ENCODE measurements at regions not wholly inside any gene's neighbourhood (a gene's known extent, or its start where the extent isn't known, plus 50 kb on each side); places are given as distances from the start of the nearest gene placed in this dataset.
A peak's percentile ranks its signal among the peaks of the same experiment; 100 is the strongest.

DNA sequence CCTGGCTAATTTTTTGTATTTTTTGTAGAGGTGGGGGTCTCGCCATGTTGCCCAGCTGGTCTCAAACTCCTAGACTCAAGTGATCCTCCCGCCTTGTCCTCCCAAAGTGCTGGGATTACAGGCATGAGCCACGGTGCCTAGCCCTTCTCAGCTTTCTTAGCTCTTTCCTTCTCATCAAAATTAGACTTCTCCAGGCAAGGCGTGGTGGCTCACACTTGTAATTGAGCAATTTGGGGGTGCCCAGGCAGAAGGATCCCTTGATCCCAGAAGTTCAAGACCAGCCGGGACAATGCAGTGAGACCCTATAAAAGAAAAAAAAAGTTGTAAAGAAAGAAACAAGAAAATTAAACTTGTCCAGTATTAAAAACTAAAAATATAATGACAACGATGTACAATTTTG, 112.6 kb upstream of the ERRFI1 start:
- Histone ChIP-seq H3K27ac (peak overlapping the region; percentile 84), H3K27me3 (no peaks in the 10 kb centered on the region), H3K4me1 (peaks cover 0 to 73% (median 32%) of the 10 kb centered on the region in 4 donors), H3K4me3 (no peak overlapping the region), H3K36me3 (no peaks in the 10 kb centered on the region), H3K9me3 (no peaks in the 10 kb centered on the region)
- DNase-seq: no peak
- intact Hi-C loops (cut with DNase I; ENCODE audit: low total_unique reads): no loop called here
- TF ChIP-seq, protein P1, sequence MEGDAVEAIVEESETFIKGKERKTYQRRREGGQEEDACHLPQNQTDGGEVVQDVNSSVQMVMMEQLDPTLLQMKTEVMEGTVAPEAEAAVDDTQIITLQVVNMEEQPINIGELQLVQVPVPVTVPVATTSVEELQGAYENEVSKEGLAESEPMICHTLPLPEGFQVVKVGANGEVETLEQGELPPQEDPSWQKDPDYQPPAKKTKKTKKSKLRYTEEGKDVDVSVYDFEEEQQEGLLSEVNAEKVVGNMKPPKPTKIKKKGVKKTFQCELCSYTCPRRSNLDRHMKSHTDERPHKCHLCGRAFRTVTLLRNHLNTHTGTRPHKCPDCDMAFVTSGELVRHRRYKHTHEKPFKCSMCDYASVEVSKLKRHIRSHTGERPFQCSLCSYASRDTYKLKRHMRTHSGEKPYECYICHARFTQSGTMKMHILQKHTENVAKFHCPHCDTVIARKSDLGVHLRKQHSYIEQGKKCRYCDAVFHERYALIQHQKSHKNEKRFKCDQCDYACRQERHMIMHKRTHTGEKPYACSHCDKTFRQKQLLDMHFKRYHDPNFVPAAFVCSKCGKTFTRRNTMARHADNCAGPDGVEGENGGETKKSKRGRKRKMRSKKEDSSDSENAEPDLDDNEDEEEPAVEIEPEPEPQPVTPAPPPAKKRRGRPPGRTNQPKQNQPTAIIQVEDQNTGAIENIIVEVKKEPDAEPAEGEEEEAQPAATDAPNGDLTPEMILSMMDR (IDR thresholded peaks at IDR 0.05): no peak

DNA sequence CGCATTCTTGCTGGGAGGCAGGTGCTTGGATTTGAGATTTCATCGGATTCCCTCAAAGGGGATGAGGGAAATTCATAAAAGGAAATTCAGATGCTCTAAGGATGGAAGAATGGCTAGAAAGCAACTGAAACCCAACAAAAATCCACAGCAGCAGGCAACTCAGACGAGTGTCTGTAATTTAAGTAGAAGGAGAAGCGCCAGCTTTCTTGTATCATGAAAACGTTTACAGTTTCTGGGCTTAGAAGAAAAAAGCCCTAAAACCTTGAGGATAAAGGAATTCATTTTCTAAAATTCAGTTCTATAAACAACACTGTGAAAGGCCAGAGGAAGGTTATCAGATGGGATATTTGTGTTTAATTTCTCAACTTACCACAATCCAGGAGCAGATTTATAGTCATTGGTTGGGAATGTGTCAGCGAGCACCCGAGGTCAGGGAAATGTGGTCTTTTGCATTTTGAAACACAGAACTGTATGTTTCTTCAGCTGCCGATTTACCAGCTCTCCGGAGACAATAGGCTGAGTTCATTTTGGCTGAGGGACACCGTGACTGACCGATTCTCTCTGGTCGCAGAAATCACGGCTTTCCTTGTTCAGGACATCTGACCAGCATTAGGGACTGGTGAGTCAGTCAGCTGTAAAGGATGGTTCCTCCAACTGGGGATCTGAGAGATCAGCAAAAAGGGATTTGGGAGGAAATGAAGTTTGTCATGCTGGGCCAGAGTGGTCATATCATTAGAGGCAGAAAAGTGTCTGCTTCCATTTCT, 111.6 kb upstream of the ERRFI1 start:
- Histone ChIP-seq H3K36me3 (no peaks in the 10 kb centered on the region), H3K9me3 (no peaks in the 10 kb centered on the region), H3K27me3 (no peaks in the 10 kb centered on the region), H3K4me1 (peaks cover 0 to 76% (median 40%) of the 10 kb centered on the region in 4 donors), H3K4me3 (peak overlapping the region; percentile 4 to 9), H3K27ac (peak overlapping the region; percentile 84)
- TF ChIP-seq, protein P1 (IDR thresholded peaks at IDR 0.05): no peak
- peak; percentile 74 to 84 for DNase-seq
- intact Hi-C loops (cut with DNase I; ENCODE audit: low total_unique reads): no loop called here

DNA sequence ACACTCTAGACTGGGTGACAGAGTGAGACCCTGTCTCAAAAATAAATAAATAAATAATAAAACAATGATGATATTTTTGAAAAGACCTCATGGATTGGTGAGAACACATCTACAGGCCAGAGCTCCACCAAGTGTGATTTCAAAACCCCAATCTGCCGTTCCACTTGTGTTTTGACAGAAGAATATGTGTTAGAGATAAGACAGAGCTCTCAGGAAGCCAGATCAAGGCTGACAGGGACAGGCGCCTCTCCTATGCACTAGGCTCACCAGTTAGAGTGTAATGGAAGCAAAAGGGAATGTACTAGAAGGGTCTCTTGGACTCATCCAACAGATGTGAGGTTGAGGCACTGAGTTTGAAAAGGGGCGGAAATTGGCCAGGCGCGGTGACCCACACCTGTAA, 110.7 kb upstream of the ERRFI1 start:
- Histone ChIP-seq H3K4me3 (no peak overlapping the region), H3K9me3 (no peaks in the 10 kb centered on the region), H3K27ac (peak overlapping the region; percentile 84), H3K36me3 (no peaks in the 10 kb centered on the region), H3K27me3 (no peaks in the 10 kb centered on the region), H3K4me1 (peaks cover 0 to 75% (median 42%) of the 10 kb centered on the region in 4 donors)
- intact Hi-C loops (cut with DNase I; ENCODE audit: low total_unique reads): no loop called here
- no peak for DNase-seq
- TF ChIP-seq, protein P1 (IDR thresholded peaks at IDR 0.05): no peak

- DNase-seq: no peak
- TF ChIP-seq, protein P1 (IDR thresholded peaks at IDR 0.05): no peak
- Histone ChIP-seq H3K4me1 (peaks cover 0 to 75% (median 42%) of the 10 kb centered on the region in 4 donors), H3K27me3 (no peaks in the 10 kb centered on the region), H3K27ac (peak overlapping the region; percentile 84), H3K36me3 (no peaks in the 10 kb centered on the region), H3K4me3 (no peak overlapping the region), H3K9me3 (no peaks in the 10 kb centered on the region)
- intact Hi-C loops (cut with DNase I; ENCODE audit: low total_unique reads): no loop called here
These were observed 109.1 kb upstream of the ERRFI1 start for GRCh38 chr1:8135250-8135649.

DNA sequence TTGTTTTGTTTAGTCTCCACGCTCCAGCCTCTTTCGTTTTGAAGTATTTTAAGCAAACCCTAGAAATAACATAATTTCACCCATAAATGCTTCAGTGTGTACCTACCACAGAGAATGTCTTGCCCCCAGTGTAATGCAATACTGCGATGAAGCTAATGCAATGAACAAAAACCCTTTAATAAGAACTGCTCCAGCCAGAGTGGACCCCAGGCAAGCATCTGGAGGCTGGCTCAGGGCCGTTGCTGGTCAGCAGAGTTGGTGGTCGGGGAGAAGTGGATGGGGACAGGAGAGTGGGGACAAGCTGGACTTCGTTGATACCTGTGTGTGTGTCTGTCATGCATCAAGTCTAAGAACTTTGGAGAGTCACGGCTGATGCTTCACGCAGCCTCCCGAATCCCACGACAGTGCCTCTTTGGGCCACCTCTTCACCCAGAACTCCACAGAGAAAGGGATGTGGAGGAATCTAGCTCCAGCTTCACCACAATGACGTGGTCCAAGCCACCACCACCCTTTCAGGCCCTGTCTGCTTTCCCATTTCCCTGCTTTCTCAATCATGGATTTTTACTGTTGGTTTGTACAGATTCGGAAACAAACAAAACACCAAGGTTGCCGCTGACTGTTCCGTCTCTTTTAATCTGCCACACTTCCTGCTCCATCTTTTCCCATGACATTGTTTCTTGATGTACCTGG, 108.6 kb upstream of the ERRFI1 start:
- no peaks in the 10 kb centered on the region for H3K27me3 ChIP-seq
- peak overlapping the region in 1 of 2 donors; percentile 18 for H3K4me3 ChIP-seq
- no peaks in the 10 kb centered on the region for H3K9me3 ChIP-seq
- H3K27ac ChIP-seq: peak overlapping the region; percentile 84
- no peaks in the 10 kb centered on the region for H3K36me3 ChIP-seq
- DNase-seq: no peak
- TF ChIP-seq, protein P1 (IDR thresholded peaks at IDR 0.05): no peak
- intact Hi-C loops (cut with DNase I; ENCODE audit: low total_unique reads): no loop called here
- H3K4me1 ChIP-seq: peaks cover 0 to 75% (median 42%) of the 10 kb centered on the region in 4 donors
